ENCODE measurements at regions not wholly inside any gene's neighbourhood (a gene's known extent, or its start where the extent isn't known, plus 50 kb on each side); places are given as distances from the start of the nearest gene placed in this dataset. TPM values are rescaled to one million over a fixed set of nuclear protein-coding genes. Genes with fewer than 3 reads are reported as not detected.

- Histone ChIP-seq H4K20me1 (ENCODE audit: insufficient read depth, low read length) (no peaks in the 10 kb centered on the region), H3K4me1 (ENCODE audit: insufficient read depth, low read length) (no peaks in the 10 kb centered on the region), H3K9me3 (ENCODE audit: low read depth, low read length) (no peaks in the 10 kb centered on the region), H3K4me3 (ENCODE audit: insufficient read depth, low read length) (no peak overlapping the region), H3K36me3 (ENCODE audit: insufficient read depth, low read length) (no peaks in the 10 kb centered on the region), H3K4me2 (ENCODE audit: insufficient read depth, low read length) (no peak overlapping the region), H3K79me2 (ENCODE audit: insufficient read depth, low read length) (no peaks in the 10 kb centered on the region), H3K27ac (ENCODE audit: low read depth, low read length) (no peak overlapping the region), H3K27me3 (ENCODE audit: insufficient read depth, low read length) (no peaks in the 10 kb centered on the region), H2AFZ (ENCODE audit: low read length) (no peak overlapping the region)
- no peak for TF ChIP-seq CTCF (IDR thresholded peaks at IDR 0.05; ENCODE audit: extremely low read depth, low read depth, low read length)
- no peak for DNase-seq (ENCODE audit: insufficient read length, low spot score, missing footprints)
Observed at GRCh38 chr18:6679201-6679600, 50.3 kb upstream of the ARHGAP28 start.

Small RNA genes in the stretch of these regions (small RNA-seq; reads per million reads assigned to genes)
- not detected for gene RN7SL282P
